Lower lobe of right lung (tissue), 2 donors: ENCODE measurements at regions not wholly inside any gene's neighbourhood (a gene's known extent, or its start where the extent isn't known, plus 50 kb on each side); places are given as distances from the start of the nearest gene placed in this dataset.
A peak's percentile ranks its signal among the peaks of the same experiment; 100 is the strongest.

ENCODE experiments used
- ATAC-seq, 2 donors: fragments of 200-7000 bp; cut with Tn5 transposase; one replicate each; pipeline ENCODE4 v1.9.1; 2020 to 2022; ENCODE audit warnings: mild to moderate bottlenecking in 2 of 2, moderate library complexity in 2 of 2
- DNase-seq: peaks from one replicate; pipeline ENCODE4 v3.0.0-alpha.2; 2020
- H3K27ac ChIP-seq: fragments of 200-600 bp; one replicate; pipeline ENCODE4 v1.8.0; 2022
- H3K27me3 ChIP-seq: fragments of 200-600 bp; one replicate; pipeline ENCODE4 v1.8.0; 2022; ENCODE audit warnings: low read depth
- H3K36me3 ChIP-seq: fragments of 200-600 bp; one replicate; pipeline ENCODE4 v1.8.0; 2022; ENCODE audit warnings: mild to moderate bottlenecking
- H3K4me1 ChIP-seq: fragments of 200-600 bp; one replicate; pipeline ENCODE4 v1.8.0; 2022
- H3K4me3 ChIP-seq: fragments of 200-600 bp; one replicate; pipeline ENCODE4 v1.8.0; 2022; ENCODE audit warnings: mild to moderate bottlenecking
- H3K9me3 ChIP-seq: fragments of 200-600 bp; one replicate; pipeline ENCODE4 v1.8.0; 2022
- intact Hi-C: fragments of 100-400 bp; cut with DNase I; formaldehyde crosslinking; loops from one replicate; pipeline ENCODE4 v1.11.0; 2022
- TF ChIP-seq, protein P1 (sequence below): fragments of 200-600 bp; IDR thresholded peaks from one replicate; pipeline ENCODE4 v1.8.0; 2022; ENCODE audit warnings: antibody characterized with exemption, mild to moderate bottlenecking
- donor health status: DM: no; HTN: yes; CAD: no; lungs with severe emphysema.

- Histone ChIP-seq H3K27ac (no peak overlapping the region), H3K4me1 (no peaks in the 10 kb centered on the region), H3K9me3 (no peaks in the 10 kb centered on the region), H3K27me3 (no peaks in the 10 kb centered on the region), H3K36me3 (no peaks in the 10 kb centered on the region), H3K4me3 (no peak overlapping the region)
- no peak for ATAC-seq
- TF ChIP-seq, protein P1, sequence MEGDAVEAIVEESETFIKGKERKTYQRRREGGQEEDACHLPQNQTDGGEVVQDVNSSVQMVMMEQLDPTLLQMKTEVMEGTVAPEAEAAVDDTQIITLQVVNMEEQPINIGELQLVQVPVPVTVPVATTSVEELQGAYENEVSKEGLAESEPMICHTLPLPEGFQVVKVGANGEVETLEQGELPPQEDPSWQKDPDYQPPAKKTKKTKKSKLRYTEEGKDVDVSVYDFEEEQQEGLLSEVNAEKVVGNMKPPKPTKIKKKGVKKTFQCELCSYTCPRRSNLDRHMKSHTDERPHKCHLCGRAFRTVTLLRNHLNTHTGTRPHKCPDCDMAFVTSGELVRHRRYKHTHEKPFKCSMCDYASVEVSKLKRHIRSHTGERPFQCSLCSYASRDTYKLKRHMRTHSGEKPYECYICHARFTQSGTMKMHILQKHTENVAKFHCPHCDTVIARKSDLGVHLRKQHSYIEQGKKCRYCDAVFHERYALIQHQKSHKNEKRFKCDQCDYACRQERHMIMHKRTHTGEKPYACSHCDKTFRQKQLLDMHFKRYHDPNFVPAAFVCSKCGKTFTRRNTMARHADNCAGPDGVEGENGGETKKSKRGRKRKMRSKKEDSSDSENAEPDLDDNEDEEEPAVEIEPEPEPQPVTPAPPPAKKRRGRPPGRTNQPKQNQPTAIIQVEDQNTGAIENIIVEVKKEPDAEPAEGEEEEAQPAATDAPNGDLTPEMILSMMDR, result no peak
- intact Hi-C loops, result no loop called here
- DNase-seq, result no peak
Observed at GRCh38 chr1:69077198-69077597, 490.5 kb upstream of the LRRC7 start.

- no peaks in the 10 kb centered on the region for H3K9me3 ChIP-seq
- DNase-seq (no peak), ATAC-seq (no peak)
- TF ChIP-seq, protein P1, result no peak
- no peak overlapping the region for H3K4me3 ChIP-seq
- no peaks in the 10 kb centered on the region for H3K27me3 ChIP-seq
- intact Hi-C loops, result no loop called here
- H3K36me3 ChIP-seq, result no peaks in the 10 kb centered on the region
- H3K27ac ChIP-seq, result no peak overlapping the region
- H3K4me1 ChIP-seq, result no peaks in the 10 kb centered on the region
Observed at GRCh38 chr1:69077633-69078032, 490.1 kb upstream of the LRRC7 start.

- intact Hi-C loops, result no loop called here
- Histone ChIP-seq H3K27me3 (no peaks in the 10 kb centered on the region), H3K27ac (no peak overlapping the region), H3K9me3 (no peaks in the 10 kb centered on the region), H3K4me1 (no peaks in the 10 kb centered on the region), H3K4me3 (no peak overlapping the region), H3K36me3 (no peaks in the 10 kb centered on the region)
- DNase-seq (no peak), ATAC-seq (peak in 1 of 2 donors; percentile 19)
- TF ChIP-seq, protein P1, result no peak
Observed at GRCh38 chr1:69081668-69082067, 486.1 kb upstream of the LRRC7 start.

DNA sequence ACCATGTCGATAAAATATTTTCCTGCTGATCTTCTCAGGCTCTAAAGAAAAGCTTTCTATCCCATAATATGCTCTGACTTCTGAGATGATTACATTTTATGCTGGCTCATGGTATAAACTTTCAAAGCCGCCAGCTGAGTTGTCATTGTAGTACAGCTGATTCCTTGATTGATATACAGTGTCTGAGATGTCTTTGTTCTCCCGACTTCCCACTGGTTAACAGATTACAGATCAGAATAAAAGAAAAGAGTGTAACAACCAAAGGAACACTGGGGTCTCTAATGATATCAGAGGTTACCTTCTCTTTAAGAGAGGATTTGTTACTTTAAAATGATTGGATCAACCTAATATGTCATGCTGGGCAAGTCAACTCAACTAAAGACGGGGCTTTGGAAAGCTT is 485.4 kb upstream of the LRRC7 start:
- DNase-seq, result no peak
- intact Hi-C loops, result no loop called here
- TF ChIP-seq, protein P1, result no peak
- H3K4me1 ChIP-seq, result no peaks in the 10 kb centered on the region
- H3K4me3 ChIP-seq, result no peak overlapping the region
- no peaks in the 10 kb centered on the region for H3K27me3 ChIP-seq
- ATAC-seq, result no peak
- H3K27ac ChIP-seq, result no peak overlapping the region
- no peaks in the 10 kb centered on the region for H3K36me3 ChIP-seq
- H3K9me3 ChIP-seq, result no peaks in the 10 kb centered on the region

GRCh38 chr1:69086148-69086547 is 481.6 kb upstream of the LRRC7 start:
- intact Hi-C loops, result no loop called here
- Histone ChIP-seq H3K36me3 (no peaks in the 10 kb centered on the region), H3K4me1 (no peaks in the 10 kb centered on the region), H3K4me3 (no peak overlapping the region), H3K27ac (no peak overlapping the region), H3K27me3 (no peaks in the 10 kb centered on the region), H3K9me3 (peaks cover 6% of the 10 kb centered on the region)
- no peak for DNase-seq
- TF ChIP-seq, protein P1, result no peak
- ATAC-seq, result no peak

- DNase-seq, result no peak
- TF ChIP-seq, protein P1, result no peak
- Histone ChIP-seq H3K27me3 (no peaks in the 10 kb centered on the region), H3K4me3 (no peak overlapping the region), H3K27ac (no peak overlapping the region), H3K36me3 (no peaks in the 10 kb centered on the region), H3K9me3 (peaks cover 6% of the 10 kb centered on the region), H3K4me1 (no peaks in the 10 kb centered on the region)
- no peak for ATAC-seq
- intact Hi-C loops, result no loop called here
Observed at GRCh38 chr1:69088571-69088970, 479.2 kb upstream of the LRRC7 start.
